ENCODE measurements at regions not wholly inside any gene's neighbourhood (a gene's known extent, or its start where the extent isn't known, plus 50 kb on each side); places are given as distances from the start of the nearest gene placed in this dataset.

DNA sequence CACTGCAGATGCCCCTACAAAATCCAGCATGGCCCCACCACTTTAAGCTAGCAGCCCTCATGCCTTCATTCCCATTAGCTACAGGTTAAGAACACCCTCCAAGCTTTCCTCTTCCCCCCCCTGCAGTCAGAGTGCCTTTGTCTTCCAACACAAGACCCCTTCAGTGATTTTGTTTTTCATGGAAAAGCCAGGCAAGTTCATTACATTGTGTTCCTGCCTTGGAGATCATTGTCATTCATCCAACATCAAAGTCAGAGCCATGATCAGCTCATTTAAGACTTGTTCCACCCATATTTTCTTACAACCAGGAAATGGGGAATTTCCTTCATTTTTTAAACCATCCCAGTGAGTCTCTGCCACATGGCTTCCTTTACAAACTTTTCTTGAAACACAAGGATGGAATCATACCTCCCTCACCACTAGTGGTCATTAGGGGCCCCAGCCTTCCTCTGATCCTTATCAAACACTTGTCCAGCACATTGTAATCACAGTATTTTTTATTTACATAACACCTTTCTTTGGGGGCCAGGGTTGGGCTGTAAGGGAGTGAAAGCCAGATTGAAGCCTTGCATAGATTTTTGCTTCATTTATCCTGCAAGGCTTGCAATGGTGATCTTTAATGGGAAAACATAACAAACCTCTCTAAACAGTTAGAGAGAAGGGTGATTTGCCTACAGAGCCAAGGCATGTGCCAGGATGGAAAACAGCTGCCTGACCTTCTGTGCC is 765.3 kb downstream of the MED13L start:
- TF ChIP-seq POLR2A (IDR thresholded peaks at IDR 0.05; ENCODE audit: low read depth, low read length) (no peak), JUN (IDR thresholded peaks at IDR 0.05; ENCODE audit: borderline replicate concordance, insufficient read depth, insufficient read length, low read depth) (no peak), MYC (IDR thresholded peaks at IDR 0.05; ENCODE audit: low read depth, low read length) (no peak)
- TF ChIP-seq, protein P1, sequence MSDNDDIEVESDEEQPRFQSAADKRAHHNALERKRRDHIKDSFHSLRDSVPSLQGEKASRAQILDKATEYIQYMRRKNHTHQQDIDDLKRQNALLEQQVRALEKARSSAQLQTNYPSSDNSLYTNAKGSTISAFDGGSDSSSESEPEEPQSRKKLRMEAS (IDR thresholded peaks at IDR 0.05; ENCODE audit: insufficient read depth, insufficient read length) = no peak
- TF ChIP-seq, protein P2, sequence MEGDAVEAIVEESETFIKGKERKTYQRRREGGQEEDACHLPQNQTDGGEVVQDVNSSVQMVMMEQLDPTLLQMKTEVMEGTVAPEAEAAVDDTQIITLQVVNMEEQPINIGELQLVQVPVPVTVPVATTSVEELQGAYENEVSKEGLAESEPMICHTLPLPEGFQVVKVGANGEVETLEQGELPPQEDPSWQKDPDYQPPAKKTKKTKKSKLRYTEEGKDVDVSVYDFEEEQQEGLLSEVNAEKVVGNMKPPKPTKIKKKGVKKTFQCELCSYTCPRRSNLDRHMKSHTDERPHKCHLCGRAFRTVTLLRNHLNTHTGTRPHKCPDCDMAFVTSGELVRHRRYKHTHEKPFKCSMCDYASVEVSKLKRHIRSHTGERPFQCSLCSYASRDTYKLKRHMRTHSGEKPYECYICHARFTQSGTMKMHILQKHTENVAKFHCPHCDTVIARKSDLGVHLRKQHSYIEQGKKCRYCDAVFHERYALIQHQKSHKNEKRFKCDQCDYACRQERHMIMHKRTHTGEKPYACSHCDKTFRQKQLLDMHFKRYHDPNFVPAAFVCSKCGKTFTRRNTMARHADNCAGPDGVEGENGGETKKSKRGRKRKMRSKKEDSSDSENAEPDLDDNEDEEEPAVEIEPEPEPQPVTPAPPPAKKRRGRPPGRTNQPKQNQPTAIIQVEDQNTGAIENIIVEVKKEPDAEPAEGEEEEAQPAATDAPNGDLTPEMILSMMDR (IDR thresholded peaks at IDR 0.05; ENCODE audit: extremely low read depth in 1 of 2, insufficient read depth in 1 of 2, low read depth in 1 of 2, low read length in 2 of 2) = no peak

Measured in endothelial cell of umbilical vein (primary cell).